ENCODE measurements at regions not wholly inside any gene's neighbourhood (a gene's known extent, or its start where the extent isn't known, plus 50 kb on each side); places are given as distances from the start of the nearest gene placed in this dataset.
"Not testable (repeated sequence)": the region's sequence is repeated elsewhere in the genome, so short reads cannot be mapped to it uniquely, and the experiment has no call there.

GRCh38 chr16:29224675-29225074, 181.8 kb downstream of the NPIPB11 start:
- TF ChIP-seq, protein P1, sequence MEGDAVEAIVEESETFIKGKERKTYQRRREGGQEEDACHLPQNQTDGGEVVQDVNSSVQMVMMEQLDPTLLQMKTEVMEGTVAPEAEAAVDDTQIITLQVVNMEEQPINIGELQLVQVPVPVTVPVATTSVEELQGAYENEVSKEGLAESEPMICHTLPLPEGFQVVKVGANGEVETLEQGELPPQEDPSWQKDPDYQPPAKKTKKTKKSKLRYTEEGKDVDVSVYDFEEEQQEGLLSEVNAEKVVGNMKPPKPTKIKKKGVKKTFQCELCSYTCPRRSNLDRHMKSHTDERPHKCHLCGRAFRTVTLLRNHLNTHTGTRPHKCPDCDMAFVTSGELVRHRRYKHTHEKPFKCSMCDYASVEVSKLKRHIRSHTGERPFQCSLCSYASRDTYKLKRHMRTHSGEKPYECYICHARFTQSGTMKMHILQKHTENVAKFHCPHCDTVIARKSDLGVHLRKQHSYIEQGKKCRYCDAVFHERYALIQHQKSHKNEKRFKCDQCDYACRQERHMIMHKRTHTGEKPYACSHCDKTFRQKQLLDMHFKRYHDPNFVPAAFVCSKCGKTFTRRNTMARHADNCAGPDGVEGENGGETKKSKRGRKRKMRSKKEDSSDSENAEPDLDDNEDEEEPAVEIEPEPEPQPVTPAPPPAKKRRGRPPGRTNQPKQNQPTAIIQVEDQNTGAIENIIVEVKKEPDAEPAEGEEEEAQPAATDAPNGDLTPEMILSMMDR (IDR thresholded peaks at IDR 0.05; ENCODE audit: insufficient read depth, low read length, poor library complexity, severe bottlenecking): not testable (repeated sequence)
- TF ChIP-seq EZH2phosphoT487 (conservative IDR thresholded peaks at IDR 0.05; ENCODE audit: low read length): not testable (repeated sequence)
